GM21717 (cell line): ENCODE measurements at regions not wholly inside any gene's neighbourhood (a gene's known extent, or its start where the extent isn't known, plus 50 kb on each side); places are given as distances from the start of the nearest gene placed in this dataset.
"Not testable (repeated sequence)": the region's sequence is repeated elsewhere in the genome, so short reads cannot be mapped to it uniquely, and the experiment has no call there.

ENCODE experiments used
- ATAC-seq: cut with Tn5 transposase; IDR thresholded peaks from one replicate; pipeline ENCODE4 v1.9.1; 2021; ENCODE audit warnings: mild to moderate bottlenecking, moderate library complexity; ENCODE audit not compliant: unreplicated experiment

- ATAC-seq = no peak
Observed at GRCh38 chr5:56313596-56313995, 80.5 kb upstream of the ANKRD55 start.

GRCh38 chr5:56313004-56313531 is 79.9 kb upstream of the ANKRD55 start:
- ATAC-seq = no peak

GRCh38 chr5:56311306-56311905 is 78.3 kb upstream of the ANKRD55 start:
- ATAC-seq = no peak

GRCh38 chr5:56310711-56311204 is 77.6 kb upstream of the ANKRD55 start:
- no peak for ATAC-seq

- no peak for ATAC-seq
Observed at GRCh38 chr5:56309262-56309826, 76.2 kb upstream of the ANKRD55 start.

GRCh38 chr5:56307714-56308333 is 74.7 kb upstream of the ANKRD55 start:
- ATAC-seq = no peak

GRCh38 chr5:56306433-56307150 is 73.5 kb upstream of the ANKRD55 start:
- no peak for ATAC-seq

- ATAC-seq = no peak
Observed at GRCh38 chr5:56305001-56305950, 72.1 kb upstream of the ANKRD55 start.

- ATAC-seq = no peak
Observed at GRCh38 chr5:56303511-56303910, 70.4 kb upstream of the ANKRD55 start.

GRCh38 chr5:56302027-56302426 is 68.9 kb upstream of the ANKRD55 start:
- no peak for ATAC-seq

GRCh38 chr5:56301069-56301468 is 67.9 kb upstream of the ANKRD55 start:
- ATAC-seq = no peak

GRCh38 chr5:56299212-56299611 is 66.1 kb upstream of the ANKRD55 start:
- no peak for ATAC-seq

- ATAC-seq = no peak
Observed at GRCh38 chr5:56298336-56299090, 65.4 kb upstream of the ANKRD55 start.

- no peak for ATAC-seq
Observed at GRCh38 chr5:56297851-56298250, 64.7 kb upstream of the ANKRD55 start.

- not testable (repeated sequence) for ATAC-seq
Observed at GRCh38 chr5:56295311-56295710, 62.2 kb upstream of the ANKRD55 start.

GRCh38 chr5:56294354-56294753 is 61.2 kb upstream of the ANKRD55 start:
- ATAC-seq = no peak

- not testable (repeated sequence) for ATAC-seq
Observed at GRCh38 chr5:56292874-56293273, 59.7 kb upstream of the ANKRD55 start.

- ATAC-seq = no peak
Observed at GRCh38 chr5:56291661-56292374, 58.7 kb upstream of the ANKRD55 start.

GRCh38 chr5:56291079-56291643 is 58.0 kb upstream of the ANKRD55 start:
- no peak for ATAC-seq
